ENCODE measurements at regions not wholly inside any gene's neighbourhood (a gene's known extent, or its start where the extent isn't known, plus 50 kb on each side); places are given as distances from the start of the nearest gene placed in this dataset.

GRCh38 chr10:31146491-31147209 is 115.0 kb upstream of the ZNF438 start:
- no peak for ATAC-seq

- ATAC-seq: no peak
Observed at GRCh38 chr10:31147210-31147608, 115.5 kb upstream of the ZNF438 start.

- no peak for ATAC-seq
Observed at GRCh38 chr10:31148951-31149350, 117.3 kb upstream of the ZNF438 start.

GRCh38 chr10:31149835-31150512 is 118.3 kb upstream of the ZNF438 start:
- ATAC-seq: no peak

GRCh38 chr10:31151301-31151700 is 119.6 kb upstream of the ZNF438 start:
- ATAC-seq: no peak

- ATAC-seq: no peak
Observed at GRCh38 chr10:31152421-31153135, 120.9 kb upstream of the ZNF438 start.

GRCh38 chr10:31153161-31153560 is 121.5 kb upstream of the ZNF438 start:
- ATAC-seq: no peak

GRCh38 chr10:31153692-31154091 is 122.0 kb upstream of the ZNF438 start:
- ATAC-seq: no peak

- no peak for ATAC-seq
Observed at GRCh38 chr10:31154996-31155395, 123.3 kb upstream of the ZNF438 start.

GRCh38 chr10:31157123-31158010 is 125.7 kb upstream of the ZNF438 start:
- ATAC-seq: no peak

GRCh38 chr10:31158011-31158658 is 126.5 kb upstream of the ZNF438 start:
- ATAC-seq: no peak

- no peak for ATAC-seq
Observed at GRCh38 chr10:31166606-31167005, 134.9 kb upstream of the ZNF438 start.

- no peak for ATAC-seq
Observed at GRCh38 chr10:31170636-31171035, 139.0 kb upstream of the ZNF438 start.

- no peak for ATAC-seq
Observed at GRCh38 chr10:31171402-31172083, 139.9 kb upstream of the ZNF438 start.

GRCh38 chr10:31172925-31173324 is 141.3 kb upstream of the ZNF438 start:
- no peak for ATAC-seq

GRCh38 chr10:31173752-31174151 is 142.1 kb upstream of the ZNF438 start:
- ATAC-seq: no peak

GRCh38 chr10:31179091-31179680 is 139.8 kb upstream of the ZEB1 start:
- ATAC-seq: no peak

GRCh38 chr10:31186225-31187000 is 132.6 kb upstream of the ZEB1 start:
- no peak for ATAC-seq

- ATAC-seq: no peak
Observed at GRCh38 chr10:31187182-31187581, 131.8 kb upstream of the ZEB1 start.

GRCh38 chr10:31187607-31188210 is 131.3 kb upstream of the ZEB1 start:
- ATAC-seq: no peak

Measured in esophagus mucosa (tissue), 1 donor.